ENCODE measurements at regions not wholly inside any gene's neighbourhood (a gene's known extent, or its start where the extent isn't known, plus 50 kb on each side); places are given as distances from the start of the nearest gene placed in this dataset.

DNA sequence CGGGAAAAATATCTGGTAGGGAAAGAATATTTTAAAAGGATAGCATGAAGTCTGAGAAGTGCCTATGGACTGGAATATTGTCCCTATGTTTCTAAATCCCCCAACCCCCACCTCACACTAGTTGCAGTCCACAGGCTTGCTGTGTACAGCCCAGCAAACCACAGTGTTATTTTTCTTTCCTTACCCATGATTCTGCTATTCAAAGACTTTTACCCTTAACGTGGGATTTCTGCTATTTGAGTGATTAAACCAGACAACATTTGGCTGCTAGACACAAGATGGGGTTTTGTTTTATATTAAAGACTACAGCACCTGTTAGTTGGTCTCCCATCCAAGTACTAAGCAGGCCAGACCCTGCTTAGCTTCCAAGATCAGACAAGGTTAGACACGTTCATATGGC, 120.5 kb upstream of the MYO3A start:
- H3K27me3 ChIP-seq (ENCODE audit: low read length) = no peaks in the 10 kb centered on the region
- H3K79me2 ChIP-seq (ENCODE audit: low read length) = no peaks in the 10 kb centered on the region
- no peaks in the 10 kb centered on the region for H4K20me1 ChIP-seq (ENCODE audit: low read length)
- TF ChIP-seq EZH2 (IDR thresholded peaks at IDR 0.05; ENCODE audit: low read length, unreplicated experiment) (no peak), EZH2phosphoT487 (IDR thresholded peaks at IDR 0.05; ENCODE audit: borderline replicate concordance, low read length) (no peak), CTCF (conservative IDR thresholded peaks at IDR 0.05; ENCODE audit: low read depth, low read length) (no peak)
- no peak overlapping the region for H2AFZ ChIP-seq (ENCODE audit: low read length)
- BruUV-seq (replicated peaks) = no TSS peak
- no peaks in the 10 kb centered on the region for H3K36me3 ChIP-seq (ENCODE audit: low read depth, low read length)
- CTCF ChIA-PET = no interaction called here
- ATAC-seq (no peak), DNase-seq (no peak)
- H3F3A ChIP-seq (ENCODE audit: low read length, unreplicated experiment) = no peaks in the 10 kb centered on the region
- no peak overlapping the region for H3K9ac ChIP-seq (ENCODE audit: low read length)
- no peaks in the 10 kb centered on the region for H3K4me1 ChIP-seq (ENCODE audit: insufficient read depth, low read length)
- no peaks in the 10 kb centered on the region for H3K9me3 ChIP-seq (ENCODE audit: low read length)
- intact Hi-C loops (cut with micrococcal nuclease) = no loop called here
- H3K4me3 ChIP-seq (ENCODE audit: low read length) = no peak overlapping the region
- no peak overlapping the region for H3K4me2 ChIP-seq (ENCODE audit: low read length)
- no peaks in the 10 kb centered on the region for H3K9me2 ChIP-seq (replicated peaks; ENCODE audit: low read length)
- H3K27ac ChIP-seq (ENCODE audit: low read length) = no peak overlapping the region
- POLR2A ChIA-PET (ENCODE audit: unreplicated experiment) = no interaction called here

- Histone ChIP-seq H3K9ac (ENCODE audit: low read length) (no peak overlapping the region), H3K9me3 (ENCODE audit: low read length) (no peaks in the 10 kb centered on the region), H3K36me3 (ENCODE audit: low read depth, low read length) (no peaks in the 10 kb centered on the region), H4K20me1 (ENCODE audit: low read length) (no peaks in the 10 kb centered on the region), H3K79me2 (ENCODE audit: low read length) (no peaks in the 10 kb centered on the region), H3K4me1 (ENCODE audit: insufficient read depth, low read length) (no peaks in the 10 kb centered on the region), H2AFZ (ENCODE audit: low read length) (no peak overlapping the region), H3K27ac (ENCODE audit: low read length) (no peak overlapping the region), H3K9me2 (replicated peaks; ENCODE audit: low read length) (no peaks in the 10 kb centered on the region), H3K27me3 (ENCODE audit: low read length) (no peaks in the 10 kb centered on the region), H3K4me3 (ENCODE audit: low read length) (no peak overlapping the region), H3K4me2 (ENCODE audit: low read length) (no peak overlapping the region), H3F3A (ENCODE audit: low read length, unreplicated experiment) (no peaks in the 10 kb centered on the region)
- ChIA-PET POLR2A (ENCODE audit: unreplicated experiment) (no interaction called here), CTCF (no interaction called here)
- DNase-seq (no peak), ATAC-seq (no peak)
- BruUV-seq (replicated peaks) = no TSS peak
- TF ChIP-seq EZH2 (IDR thresholded peaks at IDR 0.05; ENCODE audit: low read length, unreplicated experiment) (no peak), EZH2phosphoT487 (IDR thresholded peaks at IDR 0.05; ENCODE audit: borderline replicate concordance, low read length) (no peak), CTCF (conservative IDR thresholded peaks at IDR 0.05; ENCODE audit: low read depth, low read length) (no peak)
- intact Hi-C loops (cut with micrococcal nuclease) = no loop called here
These were observed 118.8 kb upstream of the MYO3A start for GRCh38 chr10:25815236-25815635.

DNA sequence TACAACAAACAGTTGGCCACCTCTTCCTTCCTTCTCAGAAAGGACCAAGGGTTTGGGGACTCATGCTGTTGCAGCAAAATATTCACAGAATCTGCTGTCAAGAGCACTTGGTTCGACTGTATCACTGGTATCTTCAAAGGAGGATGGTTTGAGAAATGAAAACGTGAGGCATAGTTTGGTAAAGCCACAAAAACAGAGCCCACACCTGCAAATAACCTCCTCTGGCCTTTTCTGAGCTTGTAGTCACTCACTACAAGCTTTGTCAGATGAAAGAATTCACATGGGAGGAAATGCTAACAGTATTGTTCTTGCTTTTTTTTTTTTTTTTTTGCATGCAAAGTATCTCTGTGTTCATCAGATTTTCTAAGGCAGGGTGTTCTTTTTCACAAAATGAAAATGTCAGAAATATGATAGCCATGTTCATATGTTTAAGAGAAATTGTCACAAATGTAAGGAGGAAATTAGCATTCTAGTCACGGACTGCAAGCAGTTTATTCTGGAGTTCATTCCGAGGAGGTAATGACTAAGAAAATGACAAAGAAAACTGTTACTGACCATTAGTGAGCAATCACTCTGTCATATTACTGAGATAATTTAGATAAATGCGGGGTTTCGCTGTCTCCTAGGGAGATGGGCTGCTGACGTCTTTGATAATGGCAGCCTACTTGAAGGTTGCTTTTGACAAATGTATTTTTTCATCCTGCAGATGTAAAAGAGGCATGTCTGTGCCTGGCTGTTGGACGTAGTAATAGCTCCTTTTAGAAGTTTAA, 117.8 kb upstream of the MYO3A start:
- H3K4me2 ChIP-seq (ENCODE audit: low read length) = no peak overlapping the region
- no peak overlapping the region for H3K27ac ChIP-seq (ENCODE audit: low read length)
- H3K36me3 ChIP-seq (ENCODE audit: low read depth, low read length) = no peaks in the 10 kb centered on the region
- BruUV-seq (replicated peaks) = no TSS peak
- no peaks in the 10 kb centered on the region for H3K9me3 ChIP-seq (ENCODE audit: low read length)
- H3K27me3 ChIP-seq (ENCODE audit: low read length) = no peaks in the 10 kb centered on the region
- no peaks in the 10 kb centered on the region for H4K20me1 ChIP-seq (ENCODE audit: low read length)
- no peaks in the 10 kb centered on the region for H3K79me2 ChIP-seq (ENCODE audit: low read length)
- no peaks in the 10 kb centered on the region for H3K4me1 ChIP-seq (ENCODE audit: insufficient read depth, low read length)
- H3K9ac ChIP-seq (ENCODE audit: low read length) = no peak overlapping the region
- no peaks in the 10 kb centered on the region for H3K9me2 ChIP-seq (replicated peaks; ENCODE audit: low read length)
- no peak overlapping the region for H2AFZ ChIP-seq (ENCODE audit: low read length)
- ChIA-PET CTCF (no interaction called here), POLR2A (ENCODE audit: unreplicated experiment) (no interaction called here)
- intact Hi-C loops (cut with micrococcal nuclease) = no loop called here
- TF ChIP-seq CTCF (conservative IDR thresholded peaks at IDR 0.05; ENCODE audit: low read depth, low read length) = no peak
- no peak for TF ChIP-seq EZH2 (IDR thresholded peaks at IDR 0.05; ENCODE audit: low read length, unreplicated experiment)
- TF ChIP-seq EZH2phosphoT487 (IDR thresholded peaks at IDR 0.05; ENCODE audit: borderline replicate concordance, low read length) = no peak
- no peaks in the 10 kb centered on the region for H3F3A ChIP-seq (ENCODE audit: low read length, unreplicated experiment)
- no peak overlapping the region for H3K4me3 ChIP-seq (ENCODE audit: low read length)
- ATAC-seq (no peak), DNase-seq (no peak)

Measured in PC-3 (cell line).